Left colon (tissue), 2 donors: ENCODE measurements at regions not wholly inside any gene's neighbourhood (a gene's known extent, or its start where the extent isn't known, plus 50 kb on each side); places are given as distances from the start of the nearest gene placed in this dataset.
A peak's percentile ranks its signal among the peaks of the same experiment; 100 is the strongest.
"Not testable (repeated sequence)": the region's sequence is repeated elsewhere in the genome, so short reads cannot be mapped to it uniquely, and the experiment has no call there.

Experiments
- ATAC-seq: fragments of 200-7000 bp; cut with Tn5 transposase; one replicate; pipeline ENCODE4 v1.9.1; 2020; ENCODE audit warnings: mild to moderate bottlenecking, moderate library complexity
- DNase-seq, 2 donors: peaks; one replicate each; pipeline ENCODE4 v3.0.0-alpha.2; 2020
- intact Hi-C, 2 donors: fragments of 100-400 bp; cut with DNase I in 1 of 2; cut with micrococcal nuclease in 1 of 2; formaldehyde crosslinking; loops; one replicate each; pipeline versions ENCODE4 v1.11.2 to v1.14.0; 2022; cut with DNase I, micrococcal nuclease
- donor health status: DM: no; HTN: no; CAD: no.
- donor health status: DM: yes; HTN: yes; CAD: no.

DNA sequence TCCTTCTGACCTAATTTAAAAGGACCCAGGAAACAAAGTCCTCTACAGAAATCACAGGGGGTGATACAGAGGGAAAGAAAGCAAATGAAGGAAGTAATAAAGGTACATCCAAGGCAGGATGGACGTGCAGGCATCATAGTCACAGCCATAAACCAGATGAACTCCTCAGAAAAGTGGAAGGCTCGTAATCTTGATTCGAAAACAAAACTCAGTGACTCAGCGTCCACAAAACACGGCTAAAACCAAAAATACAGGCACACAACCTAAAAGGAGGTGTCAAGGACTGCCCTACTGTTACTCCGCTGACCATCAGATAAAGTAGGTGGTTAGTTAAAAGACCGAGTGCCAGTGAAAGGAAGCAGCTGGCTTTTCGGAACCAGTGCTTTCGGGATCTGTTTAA lies 81.5 kb downstream of the TRIM69 start:
- DNase-seq, intact Hi-C loops: not testable (repeated sequence)
- peak; percentile 65 for ATAC-seq

GRCh38 chr15:44819331-44819987 lies 83.1 kb downstream of the TRIM69 start:
- DNase-seq, intact Hi-C loops, ATAC-seq: not testable (repeated sequence)

- not testable (repeated sequence) for DNase-seq
These were observed 84.2 kb downstream of the TRIM69 start for GRCh38 chr15:44820535-44820934.

GRCh38 chr15:44820967-44821366 lies 84.6 kb downstream of the TRIM69 start:
- intact Hi-C loops, DNase-seq, ATAC-seq: not testable (repeated sequence)

More at GRCh38 chr15:44820535-44820934, 84.2 kb downstream of the TRIM69 start:
- ATAC-seq, intact Hi-C loops: not testable (repeated sequence)

DNA sequence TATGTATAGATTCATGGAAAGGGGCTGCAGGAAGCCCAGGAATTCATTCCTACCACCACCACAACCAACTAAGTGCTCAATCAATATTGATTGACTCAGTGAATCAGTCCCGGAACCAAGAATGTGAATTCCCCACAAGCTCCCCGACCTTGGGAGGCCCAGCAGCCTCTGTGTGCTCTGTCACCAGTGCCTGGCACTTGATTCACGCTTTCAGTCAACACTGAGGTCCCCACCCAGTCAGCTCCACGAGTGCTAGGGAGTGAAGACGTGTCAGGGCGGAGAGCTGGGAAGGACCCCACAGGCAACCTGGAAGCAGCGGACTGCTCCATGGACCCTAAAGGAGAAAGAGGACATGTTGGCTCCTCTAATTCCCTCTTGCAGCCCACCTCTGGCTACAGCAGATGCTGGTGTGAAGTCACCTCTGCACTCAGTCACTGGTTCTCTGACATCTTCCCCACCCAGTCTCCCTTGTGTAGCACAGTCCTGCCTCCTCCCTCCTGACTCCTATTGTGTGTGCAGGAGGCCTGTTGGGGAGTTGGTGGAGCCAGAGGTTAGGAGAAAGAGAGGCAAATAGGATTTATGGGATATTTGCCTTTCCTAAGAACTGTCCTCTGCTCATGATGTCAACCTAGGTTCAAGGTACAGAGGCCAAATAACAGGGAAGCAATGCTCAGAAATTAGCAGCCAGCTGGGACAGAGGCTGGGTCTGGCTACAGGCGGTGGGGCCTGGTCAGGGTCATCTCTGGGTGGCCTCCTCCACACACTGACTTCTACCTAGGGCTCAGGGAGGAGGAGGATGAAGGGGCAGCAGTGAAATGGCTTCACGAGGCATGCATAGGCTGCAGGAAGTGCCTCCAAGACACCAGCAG lies 88.2 kb downstream of the TRIM69 start:
- intact Hi-C loops, DNase-seq: not testable (repeated sequence)
- ATAC-seq = peak; percentile 75

DNA sequence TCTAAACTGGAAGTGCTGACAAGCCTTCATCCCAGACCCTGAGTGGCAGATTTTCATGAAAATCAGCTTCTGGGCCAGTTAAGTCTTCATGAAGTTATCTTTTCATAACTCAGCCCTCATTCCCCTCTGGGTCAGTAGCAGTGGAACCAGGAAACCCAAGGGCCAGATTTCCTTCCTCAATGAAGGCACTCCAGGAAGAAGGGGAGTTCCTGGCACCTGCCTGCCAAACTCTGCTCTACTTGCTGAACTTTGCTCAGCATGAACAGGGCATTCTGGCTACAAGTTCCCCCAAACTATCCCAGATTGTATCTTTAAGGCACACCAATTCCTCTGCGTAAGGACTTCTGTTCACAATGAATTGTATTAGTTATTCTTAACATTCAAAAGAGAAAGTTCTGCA lies 90.3 kb downstream of the TRIM69 start:
- peak; percentile 59 for ATAC-seq
- DNase-seq, intact Hi-C loops: not testable (repeated sequence)

DNA sequence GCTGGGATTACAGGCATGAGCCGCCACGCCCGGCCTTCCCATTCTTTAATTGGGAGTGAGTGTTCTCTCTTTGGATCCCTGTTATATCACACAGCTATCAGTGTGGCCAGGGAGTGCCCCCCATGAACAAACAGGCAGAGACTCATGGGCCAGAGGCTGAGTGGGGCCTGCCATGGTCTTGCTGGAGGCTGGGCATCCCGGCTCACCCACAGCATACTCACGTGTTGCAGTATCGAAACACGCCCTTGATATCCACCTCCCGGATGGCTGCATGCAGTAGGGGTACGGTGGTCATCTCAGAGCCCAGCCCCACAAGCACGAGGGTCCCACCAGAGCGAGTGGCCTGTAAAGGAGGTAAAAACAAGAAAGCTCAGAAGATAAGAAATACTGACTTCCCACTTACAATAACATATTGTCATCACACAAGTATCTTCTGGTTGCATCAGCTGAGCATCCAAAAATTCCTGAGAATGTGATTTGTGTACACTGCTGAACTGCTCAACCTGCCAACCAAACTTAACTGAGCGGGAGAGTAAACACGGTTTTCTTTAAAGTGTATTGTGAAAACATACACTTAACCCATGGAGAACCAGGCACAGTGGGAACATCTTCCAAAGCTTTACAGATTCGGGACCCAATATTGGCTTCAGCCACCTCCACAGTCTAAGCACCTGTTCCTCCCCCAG lies 92.0 kb downstream of the TRIM69 start:
- ATAC-seq, intact Hi-C loops: not testable (repeated sequence)

GRCh38 chr15:44829150-44829549 lies 92.8 kb downstream of the TRIM69 start:
- intact Hi-C loops = not testable (repeated sequence)

More for the DNA sequence above, 92.0 kb downstream of the TRIM69 start:
- not testable (repeated sequence) for DNase-seq

DNA sequence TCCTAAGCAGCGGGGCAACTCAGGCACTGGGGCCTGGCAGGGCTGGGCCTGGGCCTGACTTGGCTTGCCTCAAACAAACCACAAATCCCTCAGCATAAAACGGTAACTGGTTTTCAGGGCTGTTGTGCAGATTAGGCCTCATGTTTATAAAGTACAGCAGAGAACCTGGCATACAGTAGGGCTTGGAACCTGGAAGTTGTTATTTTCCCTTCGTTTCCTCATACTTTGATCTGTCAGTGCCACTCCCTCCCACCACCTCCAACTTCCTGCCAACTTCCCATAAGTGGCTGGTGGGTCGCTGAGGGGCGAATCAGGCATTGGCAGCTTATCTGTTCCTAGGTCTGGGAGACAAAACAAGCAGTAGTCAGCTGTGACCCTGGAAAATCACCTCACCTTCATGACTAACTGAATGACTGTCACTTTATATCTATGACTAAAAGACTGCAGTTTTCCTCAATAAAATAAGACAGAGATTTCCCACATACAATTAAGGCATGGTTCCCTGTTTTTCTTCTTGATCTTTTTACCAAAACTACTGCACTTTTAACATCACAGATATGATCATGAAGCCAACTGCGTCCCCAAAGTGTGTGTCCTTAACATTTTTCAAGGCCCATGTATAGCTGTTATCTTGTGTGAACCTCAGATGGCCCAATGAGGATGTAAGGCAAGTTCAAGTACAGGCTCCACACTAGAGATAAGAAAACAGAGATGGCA lies 94.5 kb downstream of the TRIM69 start:
- peak; percentile 53 to 79 for DNase-seq
- intact Hi-C loops = not testable (repeated sequence)
- peak; percentile 80 for ATAC-seq

More at GRCh38 chr15:44829150-44829549, 92.8 kb downstream of the TRIM69 start:
- not testable (repeated sequence) for DNase-seq, ATAC-seq

DNA sequence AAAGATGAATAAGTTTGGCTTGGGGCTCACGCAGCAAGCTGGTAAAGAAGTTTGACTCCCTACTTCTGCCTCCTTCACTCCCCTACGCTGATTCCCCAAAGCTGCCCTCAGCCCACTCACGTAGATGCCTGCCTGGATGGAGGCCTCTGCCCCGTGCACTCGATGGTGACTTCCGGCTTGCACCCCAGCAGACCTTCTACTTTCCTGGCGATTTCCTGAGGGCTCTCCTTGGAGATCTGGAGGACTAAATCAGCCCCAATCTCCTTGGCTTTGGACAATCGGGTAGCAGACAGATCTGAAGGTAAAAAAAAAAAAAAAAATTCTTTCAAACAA lies 95.0 kb downstream of the TRIM69 start:
- ATAC-seq, DNase-seq, intact Hi-C loops: not testable (repeated sequence)

GRCh38 chr15:44832133-44832532 lies 95.8 kb downstream of the TRIM69 start:
- intact Hi-C loops, ATAC-seq: not testable (repeated sequence)

GRCh38 chr15:44833081-44833480 lies 96.8 kb downstream of the TRIM69 start:
- ATAC-seq, intact Hi-C loops, DNase-seq: not testable (repeated sequence)

More at GRCh38 chr15:44832133-44832532, 95.8 kb downstream of the TRIM69 start:
- not testable (repeated sequence) for DNase-seq

DNA sequence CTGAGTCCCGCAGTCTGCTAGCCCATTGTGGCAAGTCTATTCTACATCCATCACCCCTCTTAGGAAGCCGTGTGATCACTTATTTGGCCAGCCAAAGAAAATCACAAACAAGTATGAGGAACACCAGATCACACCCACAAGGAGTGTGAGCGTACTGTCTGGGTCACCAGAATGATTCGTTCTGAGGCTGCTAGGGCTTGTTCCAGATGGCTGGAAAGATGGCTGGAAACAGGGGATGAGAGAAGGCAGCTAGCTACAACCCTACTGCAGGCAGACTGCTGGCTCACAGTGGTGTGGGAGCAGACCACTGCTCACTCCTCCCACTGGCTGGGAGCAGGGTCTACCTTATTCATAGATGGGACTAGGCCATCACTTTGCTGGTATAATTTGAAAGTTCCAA lies 97.4 kb downstream of the TRIM69 start:
- ATAC-seq, DNase-seq, intact Hi-C loops: not testable (repeated sequence)

DNA sequence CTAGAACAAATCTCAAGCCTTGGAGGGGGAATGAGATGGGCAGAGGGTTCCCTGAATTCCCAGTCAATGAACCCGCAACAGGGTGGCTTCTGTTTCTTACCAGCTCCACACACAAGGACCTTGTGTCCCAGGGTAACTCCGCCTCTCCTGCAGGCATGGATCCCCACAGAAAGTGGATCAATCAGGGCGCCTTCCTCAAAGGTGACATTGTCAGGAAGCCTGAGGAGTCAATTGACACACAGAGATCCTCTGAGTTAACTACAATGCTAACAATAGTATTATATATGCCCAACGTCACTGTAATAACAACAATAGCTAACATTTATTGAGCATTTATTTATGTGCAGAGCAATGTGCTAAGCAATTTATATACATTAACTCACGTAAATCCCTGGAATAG lies 98.8 kb downstream of the TRIM69 start:
- ATAC-seq, DNase-seq, intact Hi-C loops: not testable (repeated sequence)

DNA sequence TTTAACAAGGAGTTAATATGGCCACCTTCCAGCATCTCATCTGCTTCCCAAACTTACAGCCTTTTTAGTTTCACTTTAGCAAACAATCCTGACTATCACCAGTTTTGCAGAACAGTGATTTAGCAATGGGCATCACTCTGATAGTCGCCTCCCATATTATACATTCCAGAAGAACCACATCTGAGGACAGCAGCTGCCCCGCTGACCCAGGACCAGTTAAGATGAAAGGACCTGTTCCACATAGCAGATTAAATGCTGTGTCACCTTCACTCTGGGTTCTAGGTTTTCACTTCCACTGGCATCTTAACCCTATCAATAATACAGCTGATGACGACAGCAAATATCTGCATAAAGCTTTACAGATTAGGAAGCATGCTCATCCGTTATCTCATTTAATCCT lies 99.8 kb downstream of the TRIM69 start:
- ATAC-seq = no peak

GRCh38 chr15:44838929-44839328 lies 102.6 kb downstream of the TRIM69 start:
- ATAC-seq, DNase-seq, intact Hi-C loops: not testable (repeated sequence)

More for the DNA sequence above, 99.8 kb downstream of the TRIM69 start:
- DNase-seq = no peak
- intact Hi-C loops = no loop called here

DNA sequence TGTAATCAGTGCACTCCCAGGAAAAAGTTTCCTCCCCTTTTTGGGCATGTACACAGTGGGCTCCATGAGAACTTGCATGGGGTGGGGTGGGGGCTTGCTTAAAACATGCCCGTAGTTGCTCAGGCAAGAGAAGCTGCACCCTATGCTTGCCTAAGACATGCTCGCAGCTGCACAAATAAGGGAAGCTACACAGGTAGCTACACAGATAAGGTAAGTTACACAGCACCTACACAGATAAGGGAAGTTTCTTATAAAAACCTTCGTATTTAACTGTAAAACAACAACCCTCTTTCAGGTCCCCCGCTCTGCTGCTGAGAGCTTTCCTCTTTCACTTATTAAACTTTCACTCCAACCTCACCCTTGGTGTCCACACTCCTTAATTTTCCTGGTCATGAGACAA lies 105.4 kb downstream of the TRIM69 start:
- intact Hi-C loops, ATAC-seq, DNase-seq: not testable (repeated sequence)

- intact Hi-C loops, DNase-seq, ATAC-seq: not testable (repeated sequence)
These were observed 106.6 kb downstream of the TRIM69 start for GRCh38 chr15:44842883-44843282.
